Spleen (tissue), 7 donors: ENCODE measurements at regions not wholly inside any gene's neighbourhood (a gene's known extent, or its start where the extent isn't known, plus 50 kb on each side); places are given as distances from the start of the nearest gene placed in this dataset.

ENCODE experiments used
- CTCF ChIP-seq, 11 experiments: fragments of 200-600 bp in 7 of 11; fragments of 450-650 bp in 4 of 11; sonication (generic) in 4 of 11; IDR thresholded peaks in 8 of 11; conservative IDR thresholded peaks in 3 of 11; 1 replicate in 7 of 11; 2 replicates in 4 of 11; pipeline versions ENCODE4 v1.4.0 to v1.8.0; 2016 to 2021; ENCODE audit warnings: antibody characterized with exemption in 11 of 11, inconsistent platforms in 4 of 11, mild to moderate bottlenecking in 1 of 11
- POLR2AphosphoS5 ChIP-seq, 3 donors: sonication (generic); formaldehyde crosslinking; IDR thresholded peaks; one replicate each; pipeline ENCODE4 v1.5.1; 2017; ENCODE audit warnings: antibody characterized with exemption in 3 of 3
- donor health status: DM: no; HTN: no; CAD: no; lungs with moderate emphysema.
- donor health status: DM: no; HTN: no; CAD: no.
- donor health status: DM: no; HTN: no; CAD: no.

DNA sequence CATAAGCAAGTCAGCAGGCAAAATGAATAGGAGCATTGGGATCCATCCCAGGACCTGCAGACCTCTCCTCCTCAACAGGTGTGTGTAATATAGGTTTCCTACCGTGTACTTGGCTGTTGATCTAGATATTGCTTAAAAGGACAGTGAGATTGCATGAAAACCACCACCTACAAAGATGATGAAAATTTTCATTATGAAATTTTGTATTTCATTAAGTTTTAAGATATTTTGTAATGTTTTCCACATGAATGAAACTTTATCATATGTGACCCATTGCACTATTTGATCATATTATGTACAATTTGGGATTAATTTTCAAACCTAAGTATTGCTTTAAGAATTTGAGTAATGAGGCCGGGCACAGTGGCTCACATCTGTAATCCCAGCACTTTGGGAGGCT is 94.3 kb upstream of the TRPM1 start:
- no peak for TF ChIP-seq CTCF (IDR thresholded peaks at IDR 0.05 in 8 of 11, conservative IDR thresholded peaks at IDR 0.05 in 3 of 11)
- no peak for TF ChIP-seq POLR2AphosphoS5 (IDR thresholded peaks at IDR 0.05)
